Adipocyte (in vitro differentiated cells): ENCODE measurements at regions not wholly inside any gene's neighbourhood (a gene's known extent, or its start where the extent isn't known, plus 50 kb on each side); places are given as distances from the start of the nearest gene placed in this dataset.

Source experiments
- DNase-seq: peaks from one replicate; pipeline ENCODE4 v3.0.0-alpha.2; 2015; ENCODE audit warnings: low read depth
- H3K27me3 ChIP-seq: replicated peaks from 2 replicates; pipeline ENCODE4 v1.7.0; 2013; ENCODE audit warnings: mild to moderate bottlenecking, low read length, moderate library complexity; ENCODE audit not compliant: control insufficient read depth, insufficient read depth
- H3K36me3 ChIP-seq: 2 replicates; pipeline ENCODE4 v1.7.0; 2013; ENCODE audit warnings: low read length, mild to moderate bottlenecking, moderate library complexity; ENCODE audit not compliant: control insufficient read depth, insufficient read depth, severe bottlenecking
- H3K4me1 ChIP-seq: 2 replicates; pipeline ENCODE4 v1.7.0; 2013; ENCODE audit warnings: mild to moderate bottlenecking, low read length, moderate library complexity; ENCODE audit not compliant: control insufficient read depth, insufficient read depth
- H3K4me3 ChIP-seq: 2 replicates; pipeline ENCODE4 v1.7.0; 2013; ENCODE audit warnings: mild to moderate bottlenecking, low read length, moderate library complexity
- H3K9ac ChIP-seq: 2 replicates; pipeline ENCODE4 v1.7.0; 2013; ENCODE audit warnings: mild to moderate bottlenecking, low read length, moderate library complexity
- H3K9me3 ChIP-seq: 2 replicates; pipeline ENCODE4 v1.7.0; 2013; ENCODE audit warnings: mild to moderate bottlenecking, low read length, moderate library complexity; ENCODE audit not compliant: control insufficient read depth

DNA sequence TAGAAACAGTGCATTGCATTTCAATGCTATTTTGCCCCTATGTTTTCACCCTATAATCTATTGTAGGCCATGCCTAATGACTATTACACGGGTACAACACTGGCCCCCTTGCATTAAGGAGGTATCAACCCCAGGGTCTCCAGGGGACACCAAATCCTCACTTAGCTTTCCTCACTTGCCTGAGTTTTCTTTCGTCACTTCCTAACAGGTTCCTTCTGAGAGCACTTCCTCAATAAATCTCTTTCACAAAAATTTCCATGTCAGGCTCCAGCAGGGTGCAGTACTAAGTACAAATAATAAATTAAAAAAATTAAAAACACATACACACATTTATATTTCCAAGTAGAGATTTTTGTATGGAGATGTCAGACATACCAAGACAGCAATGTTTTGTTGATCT lies 165.0 kb downstream of the RBM46 start:
- DNase-seq = no peak
- H3K4me3 ChIP-seq = no peak overlapping the region
- H3K9ac ChIP-seq = no peak overlapping the region
- H3K36me3 ChIP-seq = no peaks in the 10 kb centered on the region
- no peaks in the 10 kb centered on the region for H3K4me1 ChIP-seq
- no peaks in the 10 kb centered on the region for H3K27me3 ChIP-seq
- H3K9me3 ChIP-seq = peaks cover 4% of the 10 kb centered on the region

DNA sequence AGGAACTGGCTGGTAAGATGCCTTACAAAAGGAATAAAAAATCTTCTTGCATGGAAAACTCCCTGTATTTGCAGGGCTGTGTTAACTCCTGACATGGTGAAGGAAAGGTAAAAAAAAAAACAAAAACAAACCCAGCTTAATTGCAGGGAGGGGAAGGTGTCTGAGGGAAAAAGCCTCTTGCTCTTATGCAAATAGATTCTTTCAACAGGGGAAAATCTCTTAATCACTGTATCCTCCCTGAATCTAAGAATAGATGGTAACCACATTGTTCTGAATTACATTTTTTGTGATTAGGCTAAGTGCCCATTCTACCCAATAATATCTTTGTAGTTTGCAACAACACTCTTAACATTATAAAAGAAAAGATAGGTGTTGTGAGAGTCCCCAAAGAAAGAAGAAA lies 172.6 kb downstream of the RBM46 start:
- no peaks in the 10 kb centered on the region for H3K36me3 ChIP-seq

DNA sequence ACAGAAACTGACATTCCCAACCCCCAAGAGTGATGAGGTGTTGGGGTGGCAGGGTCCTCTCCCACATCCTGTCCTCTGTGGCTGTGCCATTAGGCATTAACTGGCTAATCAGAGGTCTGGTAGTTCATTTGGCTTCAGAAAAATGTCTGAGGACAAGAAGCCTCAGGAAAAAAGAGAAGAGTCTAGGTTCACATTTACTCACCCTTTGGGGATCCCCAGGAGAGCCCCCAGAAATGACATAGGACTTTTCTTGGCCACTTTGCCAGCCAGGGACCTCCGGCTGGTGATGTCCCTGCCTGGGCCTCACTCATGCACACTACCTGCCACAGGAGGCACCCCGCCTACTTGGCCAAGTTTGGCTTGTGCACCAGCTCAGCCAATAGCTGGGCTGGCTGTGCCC lies 173.0 kb downstream of the RBM46 start:
- H3K4me3 ChIP-seq = no peak overlapping the region

More for the DNA sequence above, 172.6 kb downstream of the RBM46 start:
- Histone ChIP-seq H3K4me3 (no peak overlapping the region), H3K27me3 (no peaks in the 10 kb centered on the region), H3K9me3 (peaks cover 4% of the 10 kb centered on the region), H3K9ac (no peak overlapping the region), H3K4me1 (peaks cover under 1% of the 10 kb centered on the region)
- no peak for DNase-seq

DNA sequence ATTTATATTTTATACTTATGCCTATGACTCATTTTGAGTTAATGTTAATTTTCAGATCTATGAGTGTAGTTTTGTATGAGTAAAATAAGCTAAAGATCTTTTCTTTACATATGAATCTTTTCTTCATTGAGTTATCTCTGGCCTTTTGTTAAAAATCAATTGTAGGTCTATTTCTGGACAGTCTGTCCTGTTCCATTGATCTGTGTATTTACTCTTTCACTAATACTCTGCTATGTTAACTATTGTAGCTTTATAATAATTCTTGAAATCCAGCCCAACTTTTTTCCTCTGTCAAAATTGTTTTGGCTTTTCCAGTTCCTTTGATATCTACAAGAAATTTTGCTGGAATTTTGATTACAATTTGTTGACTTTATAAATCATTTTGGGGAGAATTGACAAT lies 177.0 kb downstream of the RBM46 start:
- Histone ChIP-seq H3K36me3 (no peaks in the 10 kb centered on the region), H3K4me3 (no peak overlapping the region), H3K27me3 (no peaks in the 10 kb centered on the region), H3K9ac (no peak overlapping the region), H3K4me1 (peaks cover 7% of the 10 kb centered on the region), H3K9me3 (no peaks in the 10 kb centered on the region)
- DNase-seq = no peak

More for the DNA sequence above, 173.0 kb downstream of the RBM46 start:
- H3K27me3 ChIP-seq = no peaks in the 10 kb centered on the region
- DNase-seq = no peak
- H3K9ac ChIP-seq = no peak overlapping the region
- no peaks in the 10 kb centered on the region for H3K36me3 ChIP-seq
- peaks cover 5% of the 10 kb centered on the region for H3K4me1 ChIP-seq
- H3K9me3 ChIP-seq = peaks cover 4% of the 10 kb centered on the region

DNA sequence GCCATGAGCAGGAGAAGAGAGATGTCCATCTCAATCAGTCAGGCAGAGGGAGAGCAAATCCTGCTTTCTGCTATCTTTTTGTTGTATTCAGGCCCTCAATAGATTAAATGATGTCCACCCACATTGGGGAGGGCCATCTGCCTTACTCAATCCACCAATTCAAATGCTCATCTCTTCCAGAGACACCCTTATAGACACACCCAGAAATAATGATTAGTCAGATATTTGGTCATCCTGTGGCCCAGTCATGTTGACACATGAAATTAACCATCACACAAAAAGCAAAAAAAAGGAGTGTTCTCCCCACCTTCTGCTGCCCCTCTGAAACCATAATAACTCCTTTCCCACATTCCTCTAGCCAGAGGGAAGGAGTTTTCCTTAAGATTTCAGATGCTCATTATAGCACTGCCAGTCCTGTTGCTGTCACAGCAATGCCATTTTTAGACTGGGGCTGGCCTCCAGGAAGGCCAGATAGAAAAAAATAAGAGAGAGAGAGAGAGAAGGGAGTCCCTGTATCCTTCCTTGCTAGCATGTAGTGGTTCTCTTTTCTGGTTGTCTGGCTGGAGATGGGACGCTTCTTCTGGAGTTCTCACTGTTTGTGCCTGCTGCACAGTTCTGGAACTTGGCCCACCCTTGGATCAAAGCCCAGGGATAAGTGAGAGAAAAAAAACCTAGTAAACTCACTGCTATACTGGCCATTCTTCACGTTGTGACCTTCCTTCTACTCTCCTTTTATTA lies 177.7 kb downstream of the RBM46 start:
- peaks cover 7% of the 10 kb centered on the region for H3K4me1 ChIP-seq
- H3K27me3 ChIP-seq = no peaks in the 10 kb centered on the region
- H3K4me3 ChIP-seq = no peak overlapping the region
- H3K9me3 ChIP-seq = no peaks in the 10 kb centered on the region
- no peaks in the 10 kb centered on the region for H3K36me3 ChIP-seq
- no peak overlapping the region for H3K9ac ChIP-seq
- peak; percentile 38 for DNase-seq

DNA sequence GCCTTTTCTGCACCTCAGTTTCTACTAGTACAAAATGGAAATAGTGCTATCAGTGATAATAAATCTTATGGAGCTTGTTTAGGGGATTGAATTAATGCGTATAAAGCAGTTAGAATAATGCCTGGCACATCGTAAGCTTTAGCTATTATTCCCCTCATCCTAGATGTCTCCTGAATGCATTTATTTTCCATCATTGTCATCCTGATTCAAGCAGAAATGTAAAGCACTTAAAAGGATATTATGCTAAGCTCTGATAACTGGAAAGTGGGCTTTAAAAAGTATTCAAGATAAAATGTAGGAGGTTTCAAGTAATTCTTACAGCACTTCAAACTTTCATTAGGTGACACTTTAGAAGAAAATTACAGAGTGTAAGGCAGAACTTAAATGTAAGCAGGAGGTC lies 178.7 kb downstream of the RBM46 start:
- Histone ChIP-seq H3K4me3 (no peak overlapping the region), H3K36me3 (no peaks in the 10 kb centered on the region), H3K27me3 (no peaks in the 10 kb centered on the region), H3K9me3 (no peaks in the 10 kb centered on the region), H3K9ac (no peak overlapping the region), H3K4me1 (peaks cover 7% of the 10 kb centered on the region)
- DNase-seq = no peak

DNA sequence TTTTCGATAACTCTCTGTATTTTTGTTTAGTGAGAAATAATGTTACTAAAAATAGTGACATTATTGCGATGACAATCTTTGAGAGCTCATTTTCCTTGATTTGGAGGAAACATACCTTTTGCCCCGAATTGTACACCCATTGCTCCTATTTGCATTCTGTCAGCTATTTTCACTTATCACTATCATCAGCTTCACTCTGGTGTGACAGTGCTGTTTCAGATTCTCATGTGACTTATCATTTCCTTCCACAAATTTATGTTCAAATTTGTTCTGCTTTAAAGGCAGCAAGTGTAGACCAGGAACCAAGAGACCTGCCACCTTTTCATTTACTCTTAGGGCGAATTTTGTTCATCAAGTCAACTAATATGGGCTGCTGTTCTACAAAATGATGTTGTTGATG lies 179.4 kb downstream of the RBM46 start:
- H3K36me3 ChIP-seq = no peaks in the 10 kb centered on the region
- no peak for DNase-seq
- H3K9me3 ChIP-seq = no peaks in the 10 kb centered on the region
- no peaks in the 10 kb centered on the region for H3K27me3 ChIP-seq
- no peak overlapping the region for H3K9ac ChIP-seq
- H3K4me1 ChIP-seq = peaks cover 7% of the 10 kb centered on the region
- H3K4me3 ChIP-seq = no peak overlapping the region

DNA sequence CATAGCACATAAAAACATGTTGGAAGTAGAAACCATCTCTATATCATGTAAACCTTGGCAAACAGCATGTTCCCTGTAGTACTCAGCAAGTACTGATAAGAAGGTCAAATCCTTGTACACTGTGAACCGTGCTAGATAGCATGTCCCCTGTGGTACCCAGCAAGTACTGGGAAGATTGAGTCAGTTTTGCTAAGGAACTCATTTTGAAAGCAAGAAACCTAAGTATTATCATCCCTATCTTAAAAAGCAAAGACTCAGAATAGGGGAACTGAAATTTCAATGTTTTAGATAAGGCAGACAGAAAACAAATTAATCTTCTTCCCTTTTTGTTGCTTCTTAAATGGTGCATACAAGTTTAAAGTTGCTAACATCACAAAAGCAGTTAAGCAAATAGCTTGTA lies 180.2 kb downstream of the RBM46 start:
- H3K36me3 ChIP-seq = no peaks in the 10 kb centered on the region
- no peak for DNase-seq
- H3K27me3 ChIP-seq = no peaks in the 10 kb centered on the region
- no peak overlapping the region for H3K9ac ChIP-seq
- H3K9me3 ChIP-seq = no peaks in the 10 kb centered on the region
- H3K4me3 ChIP-seq = no peak overlapping the region
- H3K4me1 ChIP-seq = peaks cover 7% of the 10 kb centered on the region

DNA sequence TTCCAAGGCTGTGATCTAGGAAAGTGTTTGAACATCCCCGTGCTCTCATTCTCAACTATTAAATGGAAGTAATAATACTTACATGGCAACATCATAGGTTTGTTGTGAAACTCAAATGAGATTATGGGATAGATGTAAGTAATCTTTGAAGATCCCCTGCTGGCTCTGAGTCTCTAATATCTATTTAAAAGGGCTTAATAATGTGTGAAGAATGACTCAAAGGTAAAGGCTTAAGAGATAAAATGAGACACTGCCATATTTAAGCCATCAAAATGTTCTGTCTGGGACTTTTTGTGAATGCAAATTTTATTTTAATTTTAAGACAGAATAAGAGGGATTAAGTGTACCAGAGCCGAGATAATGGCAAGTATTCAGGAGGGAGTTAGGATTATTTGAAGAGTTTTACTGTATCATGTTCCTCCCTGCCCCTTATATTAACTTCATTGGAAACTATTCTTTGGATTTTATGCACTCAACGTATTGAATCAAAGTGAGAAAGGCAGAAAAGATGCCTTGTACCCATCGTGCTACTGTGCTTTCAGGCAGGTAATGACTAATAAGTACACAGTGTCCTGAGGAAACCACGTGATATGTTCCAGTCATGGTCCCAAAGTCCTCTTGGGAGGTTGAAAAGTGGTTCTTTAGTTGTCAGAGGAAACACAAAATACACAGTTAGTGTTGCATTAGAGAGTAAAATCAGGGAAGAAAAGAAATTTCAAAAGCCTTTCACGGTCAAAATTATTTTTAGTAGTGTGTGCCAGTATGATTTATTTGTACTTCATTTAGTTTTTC lies 192.4 kb downstream of the RBM46 start:
- Histone ChIP-seq H3K9me3 (no peaks in the 10 kb centered on the region), H3K36me3 (no peaks in the 10 kb centered on the region), H3K27me3 (no peaks in the 10 kb centered on the region), H3K4me3 (no peak overlapping the region), H3K9ac (no peak overlapping the region), H3K4me1 (no peaks in the 10 kb centered on the region)
- no peak for DNase-seq

DNA sequence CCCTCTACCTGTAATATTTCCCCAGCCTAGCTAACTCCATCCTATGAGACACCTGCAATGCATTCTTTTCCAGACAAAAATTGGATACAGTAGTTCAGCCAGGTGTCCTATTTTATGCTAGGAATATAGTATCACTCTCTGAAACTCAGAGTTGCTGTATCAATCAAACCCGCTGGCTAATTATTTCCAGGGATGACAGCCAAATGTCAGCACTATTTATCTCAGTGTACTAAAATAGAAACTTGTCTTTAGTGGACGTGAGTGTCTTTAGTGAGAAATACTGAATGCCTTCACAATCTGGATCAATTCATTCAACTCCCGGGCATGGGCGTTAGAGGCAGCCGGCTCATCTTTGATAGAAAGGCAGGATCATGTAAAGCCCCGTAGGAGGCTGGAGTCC lies 196.2 kb downstream of the RBM46 start:
- no peaks in the 10 kb centered on the region for H3K27me3 ChIP-seq
- H3K4me3 ChIP-seq = no peak overlapping the region
- H3K36me3 ChIP-seq = no peaks in the 10 kb centered on the region
- no peak for DNase-seq
- peaks cover 6% of the 10 kb centered on the region for H3K9me3 ChIP-seq
- no peaks in the 10 kb centered on the region for H3K4me1 ChIP-seq
- H3K9ac ChIP-seq = no peak overlapping the region

DNA sequence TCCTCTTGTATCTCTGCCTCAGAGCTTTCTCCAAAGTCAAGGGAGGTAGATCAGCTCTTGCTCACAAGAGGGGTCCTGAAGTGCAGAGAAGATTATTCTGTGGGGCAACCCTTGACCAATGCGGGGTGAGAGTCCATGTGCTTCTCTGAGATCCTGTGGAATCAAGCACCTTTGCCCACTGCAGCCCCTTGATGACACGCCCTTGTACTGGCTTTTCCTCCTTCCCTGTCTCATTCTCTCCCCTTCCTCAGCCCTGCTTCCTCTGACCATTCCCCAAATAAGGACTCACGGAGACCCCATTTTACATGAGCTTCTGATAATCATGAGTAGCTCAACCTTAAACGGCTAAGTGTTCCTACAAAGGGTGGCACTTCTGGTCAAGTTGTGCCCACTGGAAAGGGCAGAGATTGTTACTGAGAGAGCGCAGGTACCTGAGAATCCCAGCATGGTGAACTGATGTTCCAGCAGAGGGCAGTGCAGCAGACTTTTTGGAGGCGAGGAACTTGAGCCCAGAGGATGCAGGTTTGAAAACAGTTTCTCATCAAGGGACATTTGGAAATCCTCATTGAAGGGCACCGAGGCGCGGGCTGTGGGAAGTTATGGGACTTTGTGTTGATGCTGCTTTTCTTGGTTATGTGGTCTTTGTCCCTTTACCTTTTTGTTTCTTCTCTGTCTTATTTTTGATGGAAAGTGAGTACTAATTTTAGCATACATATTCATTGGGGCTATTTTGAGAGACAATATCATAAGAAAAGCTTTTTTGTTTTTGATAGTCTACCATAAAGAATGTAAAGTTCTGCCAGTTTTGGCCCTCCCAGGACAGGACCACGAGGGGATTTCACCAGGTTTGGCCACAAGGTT lies 201.3 kb downstream of the RBM46 start:
- peak overlapping the region; percentile 16 for H3K9ac ChIP-seq
- no peaks in the 10 kb centered on the region for H3K27me3 ChIP-seq
- H3K4me1 ChIP-seq = peaks cover 29% of the 10 kb centered on the region
- no peaks in the 10 kb centered on the region for H3K36me3 ChIP-seq
- peaks cover 6% of the 10 kb centered on the region for H3K9me3 ChIP-seq
- no peak overlapping the region for H3K4me3 ChIP-seq
- peak; percentile 86 for DNase-seq
